ENCODE measurements at regions not wholly inside any gene's neighbourhood (a gene's known extent, or its start where the extent isn't known, plus 50 kb on each side); places are given as distances from the start of the nearest gene placed in this dataset.

- no peak overlapping the region for H3K4me3 ChIP-seq (ENCODE audit: low read length)
- no peak for TF ChIP-seq CTCF (conservative IDR thresholded peaks at IDR 0.05; ENCODE audit: low read depth, low read length)
- DNase-seq (ENCODE audit: low read depth) = no peak
Observed at GRCh38 chr13:78972561-78972960, 313.6 kb upstream of the OBI1 start.

GRCh38 chr13:78971355-78972025 is 312.5 kb upstream of the OBI1 start:
- TF ChIP-seq CTCF (conservative IDR thresholded peaks at IDR 0.05; ENCODE audit: low read depth, low read length) = no peak
- no peak overlapping the region for H3K4me3 ChIP-seq (ENCODE audit: low read length)
- no peak for DNase-seq (ENCODE audit: low read depth)

GRCh38 chr13:78960881-78961280 is 301.9 kb upstream of the OBI1 start:
- DNase-seq (ENCODE audit: low read depth) = no peak
- H3K4me3 ChIP-seq (ENCODE audit: low read length) = no peak overlapping the region
- TF ChIP-seq CTCF (conservative IDR thresholded peaks at IDR 0.05; ENCODE audit: low read depth, low read length) = no peak

- no peak for TF ChIP-seq CTCF (conservative IDR thresholded peaks at IDR 0.05; ENCODE audit: low read depth, low read length)
- no peak for DNase-seq (ENCODE audit: low read depth)
- no peak overlapping the region for H3K4me3 ChIP-seq (ENCODE audit: low read length)
Observed at GRCh38 chr13:78958006-78958405, 299.1 kb upstream of the OBI1 start.

GRCh38 chr13:78940455-78941130 is 281.6 kb upstream of the OBI1 start:
- DNase-seq (ENCODE audit: low read depth) = no peak
- no peak for TF ChIP-seq CTCF (conservative IDR thresholded peaks at IDR 0.05; ENCODE audit: low read depth, low read length)
- no peak overlapping the region for H3K4me3 ChIP-seq (ENCODE audit: low read length)

- no peak for DNase-seq (ENCODE audit: low read depth)
- TF ChIP-seq CTCF (conservative IDR thresholded peaks at IDR 0.05; ENCODE audit: low read depth, low read length) = no peak
- no peak overlapping the region for H3K4me3 ChIP-seq (ENCODE audit: low read length)
Observed at GRCh38 chr13:78934336-78934735, 275.4 kb upstream of the OBI1 start.

- no peak for DNase-seq (ENCODE audit: low read depth)
- H3K4me3 ChIP-seq (ENCODE audit: low read length) = no peak overlapping the region
- TF ChIP-seq CTCF (conservative IDR thresholded peaks at IDR 0.05; ENCODE audit: low read depth, low read length) = no peak
Observed at GRCh38 chr13:78915015-78915414, 256.1 kb upstream of the OBI1 start.

Measured in retinal pigment epithelial cell (primary cell).